GM23248 (cell line): ENCODE measurements at regions not wholly inside any gene's neighbourhood (a gene's known extent, or its start where the extent isn't known, plus 50 kb on each side); places are given as distances from the start of the nearest gene placed in this dataset.

ENCODE experiments used
- DNase-seq: peaks from one replicate; pipeline ENCODE4 v3.0.0-alpha.2; 2015
- H2AFZ ChIP-seq: fragments of 200-600 bp; sonication (generic); 2 replicates; pipeline ENCODE4 v1.6.1; 2016; ENCODE audit warnings: antibody characterized with exemption
- H3F3A ChIP-seq: fragments of 200-600 bp; sonication (generic); 2 replicates; pipeline ENCODE4 v1.6.1; 2016; ENCODE audit warnings: mild to moderate bottlenecking, antibody characterized with exemption, mixed run types; ENCODE audit not compliant: insufficient read depth
- H3K27ac ChIP-seq: fragments of 200-600 bp; sonication (generic); 2 replicates; pipeline ENCODE4 v1.5.1; 2016; ENCODE audit warnings: mild to moderate bottlenecking
- H3K27me3 ChIP-seq: fragments of 200-600 bp; sonication (generic); replicated peaks from 2 replicates; pipeline ENCODE4 v1.6.1; 2016; ENCODE audit warnings: mild to moderate bottlenecking; ENCODE audit not compliant: insufficient read depth
- H3K36me3 ChIP-seq: fragments of 200-600 bp; sonication (generic); 2 replicates; pipeline ENCODE4 v1.6.1; 2016; ENCODE audit warnings: low read depth, mild to moderate bottlenecking
- H3K4me1 ChIP-seq: fragments of 200-600 bp; sonication (generic); 2 replicates; pipeline ENCODE4 v1.6.1; 2016; ENCODE audit warnings: mild to moderate bottlenecking; ENCODE audit not compliant: insufficient read depth
- H3K4me2 ChIP-seq: fragments of 200-600 bp; sonication (generic); one replicate; pipeline ENCODE4 v1.6.1; 2016; ENCODE audit warnings: mild to moderate bottlenecking; ENCODE audit not compliant: unreplicated experiment
- H3K4me3 ChIP-seq: fragments of 200-600 bp; sonication (generic); 2 replicates; pipeline ENCODE4 v1.5.1; 2016; ENCODE audit warnings: mild to moderate bottlenecking
- H3K79me2 ChIP-seq: fragments of 200-600 bp; sonication (generic); 2 replicates; pipeline ENCODE4 v1.6.1; 2016; ENCODE audit warnings: mild to moderate bottlenecking; ENCODE audit not compliant: insufficient read depth
- H3K9ac ChIP-seq: fragments of 200-600 bp; sonication (generic); 2 replicates; pipeline ENCODE4 v1.6.1; 2016; ENCODE audit warnings: mild to moderate bottlenecking
- H3K9me2 ChIP-seq: fragments of 200-600 bp; sonication (generic); 2 replicates; pipeline ENCODE4 v1.6.1; 2016; ENCODE audit warnings: mixed run types, mild to moderate bottlenecking, moderate library complexity; ENCODE audit not compliant: insufficient read depth
- H3K9me3 ChIP-seq: fragments of 200-600 bp; sonication (generic); one replicate; pipeline ENCODE4 v1.6.1; 2017; ENCODE audit warnings: low read depth
- H4K20me1 ChIP-seq: fragments of 200-600 bp; sonication (generic); 2 replicates; pipeline ENCODE4 v1.6.0; 2016; ENCODE audit not compliant: insufficient read depth
- EZH2 ChIP-seq: fragments of 200-600 bp; sonication (generic); IDR thresholded peaks from 2 replicates; pipeline ENCODE4 v1.6.1; 2018; ENCODE audit warnings: antibody characterized with exemption, mild to moderate bottlenecking; ENCODE audit not compliant: insufficient read depth, poor library complexity, severe bottlenecking
- EZH2phosphoT487 ChIP-seq: fragments of 200-600 bp; sonication (generic); IDR thresholded peaks from 2 replicates; pipeline ENCODE4 v1.6.1; 2018; ENCODE audit warnings: antibody characterized with exemption, moderate library complexity, mild to moderate bottlenecking, low read depth; ENCODE audit not compliant: insufficient read depth
- WGBS, 2 experiments: methylation state at CpG; one replicate each; pipeline ENCODE4 v1.1.6; 2015 to 2017; ENCODE audit warnings: low lambda C conversion rate in 2 of 2, low coverage in 1 of 2; ENCODE audit errors: missing lambda C conversion rate in 2 of 2; 5-methylcytosine and 5-hydroxymethylcytosine counted together
- in situ Hi-C: fragments of 300-500 bp; cut with MboI; formaldehyde crosslinking; loops from 2 replicates; pipeline ENCODE4 v1.15.0; 2020

DNA sequence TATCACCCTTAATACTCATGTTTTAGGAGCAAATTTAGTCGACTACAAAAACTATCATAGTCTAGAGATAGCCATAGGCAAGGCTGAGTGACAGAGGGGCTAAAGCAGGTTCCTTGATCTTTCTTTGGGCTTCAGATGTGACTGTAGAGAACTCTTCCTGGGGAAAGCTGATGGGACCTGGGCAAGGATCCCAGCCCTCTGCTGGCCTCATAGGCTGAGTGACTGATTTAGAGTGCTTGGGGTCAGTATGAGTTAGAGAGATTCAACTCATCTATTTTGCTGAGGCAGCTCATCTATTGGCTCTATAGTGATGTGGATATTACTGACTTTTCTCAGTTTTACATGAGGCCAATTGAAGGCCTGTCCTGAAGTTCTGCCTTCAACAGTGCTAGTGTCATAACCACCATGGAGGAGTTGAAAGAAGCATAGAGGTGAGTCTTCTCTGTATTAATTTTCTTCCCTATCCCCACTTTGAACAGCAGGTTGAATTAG is 81.6 kb downstream of the SAMD9 start:
- no peak overlapping the region for H3K4me3 ChIP-seq
- H3K4me1 ChIP-seq = peaks cover 14% of the 10 kb centered on the region
- in situ Hi-C loops = no loop called here
- 82% methylated on average over 1 of the region's 1 CpG for WGBS, 2 experiments
- H3K79me2 ChIP-seq = no peaks in the 10 kb centered on the region
- no peak overlapping the region for H3K27ac ChIP-seq
- no peak for DNase-seq
- no peaks in the 10 kb centered on the region for H3K36me3 ChIP-seq
- H2AFZ ChIP-seq = no peak overlapping the region
- no peaks in the 10 kb centered on the region for H3K9me3 ChIP-seq
- H3K4me2 ChIP-seq = no peak overlapping the region
- TF ChIP-seq EZH2phosphoT487 (no peak), EZH2 (no peak)
- no peak overlapping the region for H3K9ac ChIP-seq
- no peaks in the 10 kb centered on the region for H3K27me3 ChIP-seq
- no peaks in the 10 kb centered on the region for H3F3A ChIP-seq
- no peaks in the 10 kb centered on the region for H3K9me2 ChIP-seq
- no peaks in the 10 kb centered on the region for H4K20me1 ChIP-seq

DNA sequence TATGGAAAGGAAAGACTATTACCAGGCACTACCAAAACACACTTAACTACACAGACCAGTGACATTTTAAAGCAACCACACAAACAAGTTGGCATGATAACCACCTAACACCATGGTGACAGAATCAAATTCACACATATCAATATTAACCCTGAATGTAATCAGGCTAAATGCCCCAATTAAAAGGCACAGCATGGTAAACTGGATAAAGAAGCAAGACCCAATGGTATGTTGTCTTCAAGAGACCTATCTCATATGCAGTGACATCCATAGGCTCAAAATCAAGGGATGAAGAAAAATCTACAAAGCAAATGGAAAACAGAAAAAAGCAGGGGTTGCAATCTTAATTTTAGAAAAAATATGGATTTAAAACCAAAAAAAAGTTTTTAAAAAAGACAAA is 86.0 kb downstream of the SAMD9 start:
- Histone ChIP-seq H2AFZ (no peak overlapping the region), H3F3A (peaks cover 9% of the 10 kb centered on the region; the same call in 1 of the 2 replicates), H3K4me3 (no peak overlapping the region), H3K79me2 (no peaks in the 10 kb centered on the region), H3K4me2 (no peak overlapping the region), H3K9me2 (no peaks in the 10 kb centered on the region), H3K36me3 (no peaks in the 10 kb centered on the region), H3K27ac (no peak overlapping the region), H3K4me1 (peaks cover 10% of the 10 kb centered on the region), H3K9me3 (no peaks in the 10 kb centered on the region), H3K27me3 (no peaks in the 10 kb centered on the region), H3K9ac (no peak overlapping the region), H4K20me1 (no peaks in the 10 kb centered on the region)
- in situ Hi-C loops = no loop called here
- DNase-seq = no peak
- no peak for TF ChIP-seq EZH2phosphoT487
- no peak for TF ChIP-seq EZH2

DNA sequence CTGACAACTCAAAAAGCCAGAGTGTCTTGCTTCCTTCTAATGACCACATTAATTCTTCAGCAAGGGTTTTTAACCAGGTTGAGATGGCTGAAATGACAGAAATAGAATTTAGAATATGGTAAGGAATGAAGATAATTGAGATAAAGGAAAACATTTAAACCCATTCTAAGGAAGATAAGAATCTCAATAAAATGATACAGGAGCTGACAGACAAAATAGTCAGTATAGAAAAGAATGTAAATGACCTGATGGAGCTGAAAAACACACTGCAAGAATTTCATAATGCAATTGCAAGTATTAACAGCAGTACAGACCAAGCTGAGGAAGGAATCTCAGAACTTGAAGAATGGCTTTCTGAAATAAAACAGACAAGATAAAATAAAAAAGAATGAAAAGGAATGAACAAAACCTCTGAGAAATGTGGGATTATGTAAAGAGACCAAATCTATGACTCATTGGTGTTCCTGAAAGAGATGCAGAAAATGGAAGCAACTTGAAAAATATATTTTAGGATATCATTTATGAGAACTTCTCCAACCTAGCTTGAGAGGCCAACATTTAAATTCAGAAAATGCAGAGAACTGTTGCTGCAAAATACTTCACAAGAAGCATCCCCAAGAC is 87.1 kb downstream of the SAMD9 start:
- TF ChIP-seq EZH2phosphoT487 (no peak), EZH2 (no peak)
- no peaks in the 10 kb centered on the region for H3K9me3 ChIP-seq
- H3K27ac ChIP-seq = no peak overlapping the region
- DNase-seq = peak; percentile 20
- no peak overlapping the region for H3K4me3 ChIP-seq
- H3K79me2 ChIP-seq = no peaks in the 10 kb centered on the region
- no peaks in the 10 kb centered on the region for H3K9me2 ChIP-seq
- no peak overlapping the region for H2AFZ ChIP-seq
- H4K20me1 ChIP-seq = no peaks in the 10 kb centered on the region
- H3K27me3 ChIP-seq = no peaks in the 10 kb centered on the region
- in situ Hi-C loops = no loop called here
- peaks cover 10% of the 10 kb centered on the region for H3K4me1 ChIP-seq
- no peak overlapping the region for H3K9ac ChIP-seq
- H3K36me3 ChIP-seq = no peaks in the 10 kb centered on the region
- H3K4me2 ChIP-seq = peak overlapping the region; percentile 16
- peaks cover 9% of the 10 kb centered on the region; the same call in 1 of the 2 replicates for H3F3A ChIP-seq

DNA sequence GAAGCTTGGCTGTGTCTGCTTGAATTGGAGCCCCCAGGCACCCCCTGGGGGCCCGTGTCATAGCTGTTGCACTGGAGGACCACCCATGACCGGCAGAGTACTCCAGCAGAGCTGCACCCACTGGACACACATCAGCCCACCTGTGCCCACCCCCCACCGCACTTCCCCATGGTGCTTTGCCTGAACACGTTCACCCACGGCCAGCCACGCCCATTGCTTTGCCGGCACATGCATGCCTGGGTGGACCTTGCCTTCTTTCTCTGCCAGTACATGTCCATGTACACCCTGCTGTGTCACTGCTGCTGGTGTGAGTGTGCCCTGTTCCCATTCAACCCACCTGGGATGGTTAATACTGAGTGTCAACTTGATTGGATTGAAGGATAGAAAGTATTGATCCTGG is 88.7 kb downstream of the SAMD9 start:
- Histone ChIP-seq H3K27ac (no peak overlapping the region), H3K9me3 (no peaks in the 10 kb centered on the region), H3F3A (peaks cover 9% of the 10 kb centered on the region; the same call in 1 of the 2 replicates), H3K79me2 (no peaks in the 10 kb centered on the region), H3K4me3 (no peak overlapping the region), H3K36me3 (no peaks in the 10 kb centered on the region), H2AFZ (no peak overlapping the region), H3K9ac (no peak overlapping the region), H3K4me1 (peaks cover 10% of the 10 kb centered on the region), H3K4me2 (no peak overlapping the region), H3K9me2 (no peaks in the 10 kb centered on the region), H3K27me3 (no peaks in the 10 kb centered on the region), H4K20me1 (no peaks in the 10 kb centered on the region)
- TF ChIP-seq EZH2phosphoT487 (no peak), EZH2 (no peak)
- in situ Hi-C loops = no loop called here
- no peak for DNase-seq
- WGBS, 2 experiments = 66 to 69% methylated on average over 5 to 7 of the region's 7 CpGs

DNA sequence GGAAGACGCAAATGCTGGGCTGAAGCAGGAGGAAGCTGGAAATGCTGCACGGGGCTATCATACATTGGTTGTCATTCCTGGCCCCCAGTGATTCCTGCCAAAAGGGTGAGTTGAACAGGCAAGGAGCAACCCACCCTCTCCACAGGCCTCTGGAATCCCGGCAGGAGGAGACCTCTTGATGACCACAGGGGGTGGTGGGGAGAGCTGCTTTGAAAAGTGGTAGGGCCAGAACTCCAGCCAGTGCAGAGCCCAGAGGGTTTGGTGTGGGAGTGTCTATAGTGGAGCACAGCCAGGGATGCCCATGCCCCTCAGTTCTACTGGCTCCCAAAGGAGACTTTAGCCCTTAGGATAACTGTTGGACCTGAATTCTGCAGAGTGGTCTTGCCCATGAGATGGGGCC is 89.2 kb downstream of the SAMD9 start:
- Histone ChIP-seq H3K27me3 (no peaks in the 10 kb centered on the region), H3K79me2 (no peaks in the 10 kb centered on the region), H3K9me2 (no peaks in the 10 kb centered on the region), H3F3A (peaks cover 9% of the 10 kb centered on the region; the same call in 1 of the 2 replicates), H2AFZ (no peak overlapping the region), H4K20me1 (no peaks in the 10 kb centered on the region), H3K4me1 (peaks cover 10% of the 10 kb centered on the region), H3K4me2 (no peak overlapping the region), H3K4me3 (no peak overlapping the region), H3K36me3 (no peaks in the 10 kb centered on the region), H3K9ac (no peak overlapping the region), H3K9me3 (no peaks in the 10 kb centered on the region), H3K27ac (no peak overlapping the region)
- no peak for DNase-seq
- 68 to 71% methylated on average over 3 of the region's 3 CpGs for WGBS, 2 experiments
- TF ChIP-seq EZH2phosphoT487 = no peak
- TF ChIP-seq EZH2 = no peak
- in situ Hi-C loops = no loop called here
